Cerebellar cortex (tissue), 1 donor: ENCODE measurements at regions not wholly inside any gene's neighbourhood (a gene's known extent, or its start where the extent isn't known, plus 50 kb on each side); places are given as distances from the start of the nearest gene placed in this dataset.

ENCODE experiments used
- DNase-seq: peaks from one replicate; pipeline ENCODE4 v3.0.0-alpha.2; 2015; ENCODE audit warnings: low spot score

- no peak for DNase-seq
These were observed 260.9 kb upstream of the HES1 start for GRCh38 chr3:193874997-193875593.

- DNase-seq = no peak
These were observed 260.2 kb upstream of the HES1 start for GRCh38 chr3:193875601-193876321.

DNA sequence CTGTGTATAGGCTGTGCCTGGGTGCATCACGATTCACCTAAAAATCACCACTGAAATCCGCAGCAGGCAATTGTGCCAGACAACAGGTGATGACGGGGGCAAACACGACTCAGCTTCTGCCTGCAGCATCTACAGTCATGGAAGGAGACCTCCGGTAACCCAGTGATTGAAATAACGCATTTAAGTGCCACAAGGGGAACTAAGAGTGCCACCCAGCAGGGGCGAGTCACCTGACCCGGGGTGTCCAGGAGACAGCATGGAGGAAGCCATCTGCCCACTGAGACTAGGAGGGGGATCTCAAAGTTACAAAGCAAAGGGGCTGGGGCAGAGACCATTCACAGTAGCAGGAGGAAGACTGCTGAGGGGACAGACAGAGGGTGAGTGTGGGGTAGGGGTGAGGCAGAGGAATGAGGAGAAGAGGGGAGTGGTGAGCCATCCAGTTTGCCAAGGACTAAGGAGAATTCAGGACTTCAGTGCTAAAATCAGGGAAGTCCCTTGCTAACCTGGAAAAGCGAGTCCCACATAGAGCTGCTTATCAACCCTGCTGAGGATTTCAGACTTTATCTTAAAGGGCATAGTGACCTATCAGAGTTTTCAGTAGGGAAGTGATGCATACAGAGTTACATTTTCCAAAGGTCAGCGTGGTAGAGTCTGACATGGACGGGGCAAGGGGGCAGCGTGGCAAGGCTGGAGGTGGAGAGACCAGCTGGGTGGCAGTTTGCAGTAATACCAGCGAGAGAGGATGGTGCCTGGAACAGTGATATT, 256.7 kb upstream of the HES1 start:
- DNase-seq = no peak

GRCh38 chr3:193879864-193880242, 256.1 kb upstream of the HES1 start:
- no peak for DNase-seq

- no peak for DNase-seq
These were observed 253.9 kb upstream of the HES1 start for GRCh38 chr3:193882091-193882490.

GRCh38 chr3:193883551-193883950, 252.4 kb upstream of the HES1 start:
- no peak for DNase-seq

DNA sequence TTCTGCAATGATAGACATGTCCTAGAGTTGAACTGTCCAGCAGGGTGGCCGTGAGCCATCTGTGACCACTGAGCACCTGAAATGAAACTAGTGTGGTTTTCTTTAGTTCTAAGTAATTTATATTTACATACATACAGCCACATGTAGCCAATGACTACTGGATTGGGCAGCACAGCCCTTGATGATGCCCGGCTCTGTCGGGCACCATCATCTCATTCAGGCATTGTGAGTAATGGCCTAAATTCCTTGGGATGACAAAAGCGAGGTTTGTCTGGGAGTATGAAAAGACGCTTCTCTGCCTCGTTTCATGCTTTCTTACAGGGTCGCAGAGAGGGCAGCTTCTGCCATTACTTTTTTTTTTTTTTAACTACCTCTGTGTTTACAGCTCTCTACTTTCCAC, 251.9 kb upstream of the HES1 start:
- no peak for DNase-seq

GRCh38 chr3:193884652-193885051, 251.3 kb upstream of the HES1 start:
- no peak for DNase-seq

- DNase-seq = peak; percentile 1
These were observed 250.1 kb upstream of the HES1 start for GRCh38 chr3:193885832-193886231.

GRCh38 chr3:193890016-193890897, 245.7 kb upstream of the HES1 start:
- DNase-seq = no peak

- no peak for DNase-seq
These were observed 241.7 kb upstream of the HES1 start for GRCh38 chr3:193894121-193894863.

DNA sequence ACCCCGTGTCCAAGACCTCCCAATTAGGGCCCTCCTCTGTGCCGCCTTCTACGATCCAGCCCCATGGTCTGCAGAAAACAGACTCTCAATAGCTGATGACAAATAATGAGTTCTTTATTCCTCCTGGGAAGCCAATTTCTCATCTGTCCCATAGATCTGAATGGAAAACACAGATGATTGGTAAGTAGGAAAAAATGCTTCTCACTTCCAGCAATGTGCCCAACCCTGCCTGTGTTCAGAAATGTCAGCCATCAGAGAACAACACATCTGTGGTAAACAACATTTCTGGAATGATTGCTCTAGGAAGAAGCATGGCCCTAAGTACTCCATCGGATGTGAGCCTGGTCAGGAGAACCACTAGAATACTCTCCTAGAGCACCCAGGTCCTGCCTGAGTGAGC, 240.5 kb upstream of the HES1 start:
- no peak for DNase-seq

DNA sequence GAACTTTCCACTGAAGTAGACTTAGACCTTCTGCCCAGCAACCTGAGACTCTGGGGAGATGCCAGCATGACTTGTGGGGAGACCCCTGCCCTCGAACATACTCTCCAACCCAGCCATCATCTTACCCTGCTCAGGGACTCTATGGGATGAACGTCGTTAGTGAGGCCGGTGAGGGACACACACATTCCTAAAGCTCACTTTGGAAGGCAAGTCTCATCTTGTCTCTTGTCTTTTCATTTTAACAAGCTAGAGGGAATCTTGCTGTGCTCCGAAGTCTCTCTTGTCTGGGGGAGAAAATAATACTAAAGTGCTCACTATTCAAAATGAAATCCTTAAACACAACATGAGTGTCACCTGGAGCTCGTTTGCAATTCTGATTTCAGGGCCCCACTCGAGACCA, 239.5 kb upstream of the HES1 start:
- no peak for DNase-seq

- no peak for DNase-seq
These were observed 238.7 kb upstream of the HES1 start for GRCh38 chr3:193897288-193897687.

DNA sequence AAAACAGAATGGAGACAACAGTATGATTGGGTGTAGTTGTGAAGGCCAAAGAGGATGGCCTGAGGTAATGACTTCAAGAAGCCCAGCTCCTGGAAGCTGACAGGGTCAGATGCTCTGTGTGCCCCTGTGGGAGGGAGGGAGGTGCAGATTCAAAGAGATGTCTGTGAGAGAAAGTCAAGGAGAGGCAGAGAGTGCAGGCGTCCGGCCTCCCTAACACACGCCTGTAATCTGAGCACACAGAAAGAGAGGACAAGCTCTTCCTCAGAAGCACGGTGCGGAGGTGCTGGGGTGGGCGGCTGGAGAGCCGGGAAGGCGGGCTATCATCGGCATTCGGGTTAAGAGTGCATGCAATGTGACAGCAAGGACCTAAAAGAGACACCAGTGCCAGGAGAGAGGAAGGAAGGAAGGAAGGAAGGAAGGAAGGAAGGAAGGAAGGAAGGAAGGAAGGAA, 238.2 kb upstream of the HES1 start:
- no peak for DNase-seq

GRCh38 chr3:193899001-193899400, 236.9 kb upstream of the HES1 start:
- DNase-seq = no peak

- DNase-seq = no peak
These were observed 234.9 kb upstream of the HES1 start for GRCh38 chr3:193901007-193901406.

DNA sequence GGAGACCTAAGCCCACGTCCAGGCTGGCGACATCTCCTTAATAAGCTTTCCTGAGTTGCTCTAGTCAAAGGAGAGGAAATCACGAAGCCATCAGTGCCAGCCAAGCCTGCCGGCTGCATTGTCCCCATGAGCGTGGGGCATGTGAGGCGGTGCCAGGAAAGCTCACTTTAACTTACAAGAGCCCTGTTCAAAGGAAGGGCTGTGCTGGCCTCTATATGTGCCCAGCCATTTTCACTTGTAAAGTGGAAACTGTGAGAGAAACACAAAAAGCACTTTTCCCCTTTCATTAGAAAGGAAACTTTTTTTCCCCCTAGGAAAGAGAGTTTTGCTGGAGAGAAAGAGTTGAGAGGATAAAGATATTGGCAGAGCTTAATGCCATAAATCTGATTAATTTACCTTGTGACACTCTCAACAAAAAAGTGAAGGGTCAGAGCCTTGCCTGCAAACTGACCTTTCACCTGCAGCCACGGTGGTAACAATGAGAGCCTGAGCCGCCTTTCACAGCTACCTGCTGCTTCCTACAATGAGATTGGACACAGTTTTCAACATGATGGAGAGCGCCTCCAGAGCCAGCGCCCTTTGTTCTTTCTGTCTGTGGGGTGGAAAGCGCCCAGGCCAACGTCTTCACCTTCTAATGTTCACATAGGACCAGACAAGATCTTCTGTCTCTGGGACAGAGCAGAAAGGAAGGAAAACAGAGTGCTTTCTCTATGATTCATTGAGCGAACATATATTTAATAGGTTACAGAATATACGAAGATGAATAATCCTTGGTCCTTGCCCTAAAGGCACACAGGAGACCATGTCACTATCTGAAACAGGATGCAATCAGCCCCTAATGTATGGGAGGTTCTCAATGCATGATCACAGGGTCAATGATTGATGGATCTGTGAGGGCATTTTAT, 233.1 kb upstream of the HES1 start:
- DNase-seq = no peak

DNA sequence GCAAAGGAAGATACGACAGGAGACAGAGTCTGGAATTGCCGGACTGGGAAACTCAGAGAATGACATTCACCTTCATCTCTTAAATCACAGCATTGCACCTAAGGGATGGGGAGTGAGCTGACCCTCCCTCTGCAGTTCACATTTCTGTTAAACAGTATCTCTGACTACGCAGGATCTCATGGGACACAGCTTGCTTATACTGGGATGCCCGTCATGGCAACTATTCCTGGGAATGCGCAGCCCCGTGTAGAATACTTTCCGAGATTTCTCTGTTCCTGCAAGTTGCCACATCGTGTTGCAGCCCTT, 232.5 kb upstream of the HES1 start:
- no peak for DNase-seq

DNA sequence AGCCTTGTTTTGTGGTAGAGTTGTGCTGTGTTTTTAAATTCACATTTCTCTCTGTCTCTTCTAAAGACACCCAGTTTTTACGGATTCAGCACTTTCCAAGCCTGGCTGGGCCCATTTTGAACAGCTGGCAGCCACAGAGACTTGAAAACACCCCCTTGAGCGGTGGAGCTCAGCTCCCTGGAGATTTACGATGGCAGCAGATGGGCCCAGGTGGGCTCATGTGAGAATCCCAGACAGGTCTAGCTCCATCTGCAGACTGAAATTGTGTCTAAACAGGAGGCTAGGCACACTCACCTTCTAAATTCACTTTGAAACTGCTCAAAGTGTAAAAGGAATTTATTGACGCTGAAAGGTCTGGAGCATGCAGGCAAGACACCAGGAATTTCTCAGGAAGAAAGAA, 232.0 kb upstream of the HES1 start:
- no peak for DNase-seq
